Middle frontal gyrus (tissue), 1 donor: ENCODE measurements at regions not wholly inside any gene's neighbourhood (a gene's known extent, or its start where the extent isn't known, plus 50 kb on each side); places are given as distances from the start of the nearest gene placed in this dataset.

Experiments
- DNase-seq: peaks from one replicate; pipeline ENCODE4 v3.0.0-alpha.2; 2015; ENCODE audit warnings: low spot score; ENCODE audit errors: extremely low spot score

GRCh38 chr2:133766164-133766832 lies 198.0 kb upstream of the NCKAP5 start:
- no peak for DNase-seq

- no peak for DNase-seq
Measured at GRCh38 chr2:133768256-133768655, 200.0 kb upstream of the NCKAP5 start.

- no peak for DNase-seq
Measured at GRCh38 chr2:133768658-133769435, 200.6 kb upstream of the NCKAP5 start.

GRCh38 chr2:133773854-133774653 lies 205.8 kb upstream of the NCKAP5 start:
- peak; percentile 9 for DNase-seq

- DNase-seq = no peak
Measured at GRCh38 chr2:133774654-133775015, 206.4 kb upstream of the NCKAP5 start.

GRCh38 chr2:133776936-133777573 lies 208.8 kb upstream of the NCKAP5 start:
- DNase-seq = no peak

GRCh38 chr2:133777574-133777960 lies 209.3 kb upstream of the NCKAP5 start:
- DNase-seq = no peak

GRCh38 chr2:133780099-133780996 lies 212.1 kb upstream of the NCKAP5 start:
- DNase-seq = peak; percentile 74

GRCh38 chr2:133780997-133781513 lies 212.8 kb upstream of the NCKAP5 start:
- DNase-seq = no peak

- DNase-seq = no peak
Measured at GRCh38 chr2:133787207-133787606, 218.9 kb upstream of the NCKAP5 start.

- no peak for DNase-seq
Measured at GRCh38 chr2:133787651-133788050, 219.4 kb upstream of the NCKAP5 start.

GRCh38 chr2:133788386-133788785 lies 220.1 kb upstream of the NCKAP5 start:
- no peak for DNase-seq

- DNase-seq = no peak
Measured at GRCh38 chr2:133789743-133790142, 221.5 kb upstream of the NCKAP5 start.

GRCh38 chr2:133790711-133791110 lies 222.4 kb upstream of the NCKAP5 start:
- no peak for DNase-seq

GRCh38 chr2:133791191-133791590 lies 222.9 kb upstream of the NCKAP5 start:
- DNase-seq = no peak

GRCh38 chr2:133792223-133792622 lies 224.0 kb upstream of the NCKAP5 start:
- no peak for DNase-seq

GRCh38 chr2:133794114-133794513 lies 225.9 kb upstream of the NCKAP5 start:
- DNase-seq = no peak

- no peak for DNase-seq
Measured at GRCh38 chr2:133801946-133802345, 233.7 kb upstream of the NCKAP5 start.

- DNase-seq = no peak
Measured at GRCh38 chr2:133802409-133803039, 234.3 kb upstream of the NCKAP5 start.

- DNase-seq = no peak
Measured at GRCh38 chr2:133806564-133806963, 238.3 kb upstream of the NCKAP5 start.
